ENCODE measurements at regions not wholly inside any gene's neighbourhood (a gene's known extent, or its start where the extent isn't known, plus 50 kb on each side); places are given as distances from the start of the nearest gene placed in this dataset.

GRCh38 chr11:15707194-15707593 lies 592.5 kb downstream of the INSC start:
- TF ChIP-seq CTCF (conservative IDR thresholded peaks at IDR 0.05) = no peak
- no peak for TF ChIP-seq ZFX (IDR thresholded peaks at IDR 0.05)
